ENCODE measurements at regions not wholly inside any gene's neighbourhood (a gene's known extent, or its start where the extent isn't known, plus 50 kb on each side); places are given as distances from the start of the nearest gene placed in this dataset.

DNA sequence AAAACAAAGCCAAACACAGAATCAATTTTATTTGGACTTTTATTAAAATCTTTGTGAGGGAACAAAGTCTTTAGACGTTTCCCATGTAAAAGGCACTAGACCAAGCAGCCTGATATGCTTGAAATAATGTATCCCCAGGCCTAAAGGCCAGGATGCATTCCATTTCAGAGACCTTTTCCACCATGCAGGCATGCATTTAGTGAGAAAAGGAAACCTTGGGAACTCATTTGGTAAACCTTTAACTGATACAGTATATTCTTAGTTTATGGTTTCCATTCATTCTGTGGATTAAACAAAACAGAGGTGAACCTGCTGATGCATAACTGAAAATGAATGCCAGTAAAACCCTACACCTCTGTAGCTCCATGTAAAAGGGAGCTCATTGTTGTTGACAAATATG, 600.0 kb downstream of the NR2F1-AS1 start:
- Mint-ChIP-seq H3K9me3 (ENCODE audit: unreplicated experiment) (no peaks in the 10 kb centered on the region), H3K36me3 (ENCODE audit: unreplicated experiment) (no peaks in the 10 kb centered on the region), H3K27ac (ENCODE audit: unreplicated experiment) (no peak overlapping the region), H3K4me1 (ENCODE audit: low read depth, unreplicated experiment) (peaks cover 14% of the 10 kb centered on the region), H3K27me3 (ENCODE audit: unreplicated experiment) (no peaks in the 10 kb centered on the region), H3K4me3 (ENCODE audit: unreplicated experiment) (no peak overlapping the region)
- DNase-seq: no peak
- TF ChIP-seq, protein P1, sequence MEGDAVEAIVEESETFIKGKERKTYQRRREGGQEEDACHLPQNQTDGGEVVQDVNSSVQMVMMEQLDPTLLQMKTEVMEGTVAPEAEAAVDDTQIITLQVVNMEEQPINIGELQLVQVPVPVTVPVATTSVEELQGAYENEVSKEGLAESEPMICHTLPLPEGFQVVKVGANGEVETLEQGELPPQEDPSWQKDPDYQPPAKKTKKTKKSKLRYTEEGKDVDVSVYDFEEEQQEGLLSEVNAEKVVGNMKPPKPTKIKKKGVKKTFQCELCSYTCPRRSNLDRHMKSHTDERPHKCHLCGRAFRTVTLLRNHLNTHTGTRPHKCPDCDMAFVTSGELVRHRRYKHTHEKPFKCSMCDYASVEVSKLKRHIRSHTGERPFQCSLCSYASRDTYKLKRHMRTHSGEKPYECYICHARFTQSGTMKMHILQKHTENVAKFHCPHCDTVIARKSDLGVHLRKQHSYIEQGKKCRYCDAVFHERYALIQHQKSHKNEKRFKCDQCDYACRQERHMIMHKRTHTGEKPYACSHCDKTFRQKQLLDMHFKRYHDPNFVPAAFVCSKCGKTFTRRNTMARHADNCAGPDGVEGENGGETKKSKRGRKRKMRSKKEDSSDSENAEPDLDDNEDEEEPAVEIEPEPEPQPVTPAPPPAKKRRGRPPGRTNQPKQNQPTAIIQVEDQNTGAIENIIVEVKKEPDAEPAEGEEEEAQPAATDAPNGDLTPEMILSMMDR (IDR thresholded peaks at IDR 0.05; ENCODE audit: partially characterized antibody, unreplicated experiment): no peak

DNA sequence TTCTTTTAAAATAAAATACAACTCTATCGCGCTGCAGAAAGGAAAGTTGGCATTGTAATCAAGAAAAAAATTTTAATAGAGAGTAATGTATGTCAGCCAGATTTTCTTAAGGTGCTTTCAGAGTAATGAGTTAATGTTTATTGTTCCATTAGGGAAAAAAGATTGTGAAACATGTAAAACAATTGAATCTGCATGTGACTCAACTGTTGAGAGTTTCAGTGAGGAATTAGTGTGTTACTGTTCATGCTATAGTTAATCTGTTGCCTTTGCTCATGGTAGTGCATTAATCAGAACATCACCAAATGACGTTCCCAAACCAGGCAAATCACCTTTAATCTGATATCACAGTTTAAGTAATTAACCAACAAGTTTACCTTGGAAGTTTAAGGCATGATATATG, 600.5 kb downstream of the NR2F1-AS1 start:
- H3K4me3 Mint-ChIP-seq (ENCODE audit: unreplicated experiment): no peak overlapping the region
- peaks cover 14% of the 10 kb centered on the region for H3K4me1 Mint-ChIP-seq (ENCODE audit: low read depth, unreplicated experiment)
- no peaks in the 10 kb centered on the region for H3K9me3 Mint-ChIP-seq (ENCODE audit: unreplicated experiment)
- no peaks in the 10 kb centered on the region for H3K36me3 Mint-ChIP-seq (ENCODE audit: unreplicated experiment)
- no peaks in the 10 kb centered on the region for H3K27me3 Mint-ChIP-seq (ENCODE audit: unreplicated experiment)
- no peak for DNase-seq
- TF ChIP-seq, protein P1 (IDR thresholded peaks at IDR 0.05; ENCODE audit: partially characterized antibody, unreplicated experiment): no peak
- H3K27ac Mint-ChIP-seq (ENCODE audit: unreplicated experiment): no peak overlapping the region

DNA sequence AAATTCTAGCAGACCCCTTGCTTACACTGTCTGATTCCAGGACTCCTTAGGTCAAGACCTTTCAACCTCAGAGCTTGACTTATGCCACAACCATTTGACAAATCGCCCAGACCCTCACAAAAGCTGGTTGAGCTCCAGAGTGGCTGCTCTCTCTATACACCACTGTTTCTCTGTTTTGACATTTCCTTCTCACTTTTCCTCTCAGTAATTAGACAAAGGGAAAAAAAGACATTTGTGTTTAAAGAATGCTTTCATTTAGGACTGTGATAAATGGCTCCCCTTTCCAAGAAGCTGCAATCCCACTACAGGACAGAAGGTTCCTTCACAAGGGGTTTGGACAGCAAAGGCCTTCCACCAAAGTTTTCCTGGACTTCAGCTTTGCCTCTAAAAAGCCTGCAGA, 601.3 kb downstream of the NR2F1-AS1 start:
- Mint-ChIP-seq H3K27ac (ENCODE audit: unreplicated experiment) (no peak overlapping the region), H3K9me3 (ENCODE audit: unreplicated experiment) (no peaks in the 10 kb centered on the region), H3K4me1 (ENCODE audit: low read depth, unreplicated experiment) (peaks cover 14% of the 10 kb centered on the region), H3K4me3 (ENCODE audit: unreplicated experiment) (no peak overlapping the region), H3K36me3 (ENCODE audit: unreplicated experiment) (no peaks in the 10 kb centered on the region), H3K27me3 (ENCODE audit: unreplicated experiment) (no peaks in the 10 kb centered on the region)
- TF ChIP-seq, protein P1 (IDR thresholded peaks at IDR 0.05; ENCODE audit: partially characterized antibody, unreplicated experiment): no peak
- no peak for DNase-seq

DNA sequence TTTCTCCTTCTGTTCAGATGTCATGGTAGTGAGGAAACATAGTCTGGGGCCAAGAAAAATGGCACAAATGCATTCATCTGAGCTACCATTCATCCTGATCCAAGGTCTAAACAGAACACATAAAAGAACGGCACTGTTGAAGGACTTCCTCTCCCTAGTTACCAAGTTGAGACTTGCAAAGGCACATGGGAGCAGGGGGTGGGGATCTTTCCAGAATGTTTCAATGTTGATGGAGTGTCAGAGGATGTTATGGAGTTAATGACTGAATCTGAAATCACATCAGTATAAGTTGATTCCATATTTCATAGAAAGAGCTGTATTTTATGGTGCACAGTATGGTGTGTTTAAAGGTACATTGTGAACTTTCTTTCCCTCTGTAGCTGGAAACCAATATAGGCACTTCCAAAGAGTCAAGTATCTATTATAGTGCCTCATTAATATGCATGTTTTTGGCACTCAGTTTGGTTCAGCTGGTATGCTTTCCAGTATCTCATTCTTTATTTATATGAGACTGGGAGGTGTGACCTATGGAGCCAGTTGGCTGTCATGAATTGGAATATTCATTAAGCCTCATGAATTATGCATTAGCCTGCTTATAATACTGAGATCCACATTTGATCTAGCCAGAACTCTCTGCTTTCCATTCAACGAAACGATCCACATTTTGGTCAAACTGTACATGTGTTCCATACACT, 603.0 kb downstream of the NR2F1-AS1 start:
- no peak overlapping the region for H3K4me3 Mint-ChIP-seq (ENCODE audit: unreplicated experiment)
- H3K4me1 Mint-ChIP-seq (ENCODE audit: low read depth, unreplicated experiment): peaks cover 14% of the 10 kb centered on the region
- TF ChIP-seq, protein P1 (IDR thresholded peaks at IDR 0.05; ENCODE audit: partially characterized antibody, unreplicated experiment): no peak
- no peak for DNase-seq
- H3K9me3 Mint-ChIP-seq (ENCODE audit: unreplicated experiment): no peaks in the 10 kb centered on the region
- H3K27me3 Mint-ChIP-seq (ENCODE audit: unreplicated experiment): no peaks in the 10 kb centered on the region
- no peaks in the 10 kb centered on the region for H3K36me3 Mint-ChIP-seq (ENCODE audit: unreplicated experiment)
- peak overlapping the region; percentile 87 for H3K27ac Mint-ChIP-seq (ENCODE audit: unreplicated experiment)

DNA sequence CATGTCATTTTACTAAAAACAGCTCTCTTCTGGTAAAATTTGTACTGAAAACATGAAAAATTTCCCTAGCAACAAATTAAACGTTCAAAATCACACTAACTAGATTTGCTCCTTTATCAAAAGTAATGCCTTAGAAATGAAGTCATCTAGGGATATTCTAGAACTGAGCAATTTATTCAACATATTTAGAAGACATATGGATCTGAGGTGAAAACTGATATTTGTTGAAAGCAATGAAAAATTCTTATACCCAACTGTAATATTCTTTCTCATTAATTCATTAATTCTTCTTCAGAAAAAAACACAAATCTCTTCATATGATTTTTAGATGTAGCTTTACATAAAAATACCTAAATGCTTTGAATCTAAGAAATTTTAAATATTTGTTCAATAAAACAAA, 604.9 kb downstream of the NR2F1-AS1 start:
- no peak overlapping the region for H3K27ac Mint-ChIP-seq (ENCODE audit: unreplicated experiment)
- no peaks in the 10 kb centered on the region for H3K36me3 Mint-ChIP-seq (ENCODE audit: unreplicated experiment)

More for the DNA sequence above, 604.9 kb downstream of the NR2F1-AS1 start:
- H3K4me3 Mint-ChIP-seq (ENCODE audit: unreplicated experiment): no peak overlapping the region
- peaks cover 14% of the 10 kb centered on the region for H3K4me1 Mint-ChIP-seq (ENCODE audit: low read depth, unreplicated experiment)
- TF ChIP-seq, protein P1 (IDR thresholded peaks at IDR 0.05; ENCODE audit: partially characterized antibody, unreplicated experiment): no peak
- no peak for DNase-seq
- no peaks in the 10 kb centered on the region for H3K9me3 Mint-ChIP-seq (ENCODE audit: unreplicated experiment)
- H3K27me3 Mint-ChIP-seq (ENCODE audit: unreplicated experiment): no peaks in the 10 kb centered on the region

All from glutamatergic neuron (in vitro differentiated cells).